ENCODE measurements at regions not wholly inside any gene's neighbourhood (a gene's known extent, or its start where the extent isn't known, plus 50 kb on each side); places are given as distances from the start of the nearest gene placed in this dataset.

DNA sequence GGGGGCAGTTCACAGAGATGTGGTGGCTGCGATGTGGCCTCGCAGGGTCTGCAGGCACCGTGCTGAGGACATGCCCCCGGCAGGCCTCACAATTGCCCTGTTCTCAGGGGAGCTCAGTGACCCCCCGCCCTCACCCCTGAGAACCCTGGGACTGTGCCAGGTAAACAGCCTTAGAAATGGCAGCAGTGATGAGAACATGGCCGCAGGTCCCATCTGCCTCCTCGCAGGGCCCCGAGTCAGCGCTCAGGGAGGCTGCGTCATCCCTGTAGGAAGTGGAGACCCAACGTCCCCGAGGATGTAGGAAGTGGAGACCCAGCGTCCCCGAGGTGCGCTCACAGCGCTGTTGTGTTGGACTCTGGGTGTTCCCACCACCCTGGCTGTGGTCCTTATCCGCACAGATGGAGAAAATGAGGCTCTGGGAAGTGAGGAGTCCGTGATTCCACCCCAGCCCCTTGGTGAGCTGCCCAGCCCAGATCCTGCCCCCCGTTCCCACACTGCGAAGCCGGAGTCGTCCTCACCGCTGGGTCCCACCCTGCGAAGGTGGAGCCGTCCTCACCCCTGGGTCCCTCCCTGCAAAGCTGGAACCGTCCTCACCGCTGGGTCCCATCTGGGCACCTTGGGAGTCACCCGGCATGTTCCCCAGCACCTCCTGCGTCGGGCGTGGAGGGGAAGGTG, 1086.8 kb downstream of the BRD1 start:
- no peaks in the 10 kb centered on the region for H3K36me3 ChIP-seq (ENCODE audit: control insufficient read depth in 2 of 2, insufficient read depth in 2 of 2, low read length in 2 of 2)
- H3K27me3 ChIP-seq (ENCODE audit: control insufficient read depth in 1 of 2, insufficient read depth in 2 of 2, low read length in 2 of 2), result no peaks in the 10 kb centered on the region
- H3K4me1 ChIP-seq (ENCODE audit: control insufficient read depth, insufficient read depth, low read length), result no peaks in the 10 kb centered on the region
- no peak overlapping the region for H3K9ac ChIP-seq (ENCODE audit: low read length in 2 of 2)
- H3K9me3 ChIP-seq (ENCODE audit: control insufficient read depth in 2 of 2, low read length in 2 of 2), result no peaks in the 10 kb centered on the region
- H3K4me3 ChIP-seq (ENCODE audit: low read length in 2 of 2), result no peak overlapping the region
- H3K27ac ChIP-seq (ENCODE audit: low read length), result no peak overlapping the region

DNA sequence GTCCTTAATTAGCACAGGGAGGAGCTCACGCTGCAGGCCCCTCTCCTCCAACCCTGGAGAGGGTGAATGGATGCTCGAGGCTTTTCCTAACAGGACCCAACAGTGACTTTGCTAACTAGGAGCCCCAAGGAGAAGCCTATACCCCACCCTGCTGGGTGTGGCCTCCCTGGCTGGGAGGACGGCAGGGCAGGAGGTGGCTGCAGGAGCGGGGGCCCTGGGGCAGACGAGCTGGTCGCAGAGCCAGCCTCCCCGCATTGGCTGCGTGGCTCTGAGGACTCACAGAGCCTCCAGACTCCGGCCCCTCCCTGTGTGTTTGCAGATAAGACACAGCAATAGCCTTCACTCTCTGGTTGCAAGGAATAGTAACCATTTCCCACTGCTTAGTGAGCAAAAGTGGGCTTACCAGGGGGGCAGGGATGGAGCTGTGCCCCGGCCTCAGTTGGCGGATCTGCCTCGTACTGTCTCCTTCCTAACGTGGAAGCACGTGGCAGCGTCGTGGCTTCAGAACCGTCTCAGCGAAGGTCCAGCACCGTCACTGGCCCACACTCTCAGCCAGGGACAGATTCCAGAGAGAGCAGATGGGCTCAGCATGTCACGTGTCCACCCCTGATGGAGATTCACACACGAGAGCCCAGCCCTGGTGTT, 1087.5 kb downstream of the BRD1 start:
- Histone ChIP-seq H3K4me3 (ENCODE audit: low read length in 2 of 2) (no peak overlapping the region), H3K36me3 (ENCODE audit: control insufficient read depth in 2 of 2, insufficient read depth in 2 of 2, low read length in 2 of 2) (no peaks in the 10 kb centered on the region), H3K4me1 (ENCODE audit: control insufficient read depth, insufficient read depth, low read length) (no peaks in the 10 kb centered on the region), H3K27ac (ENCODE audit: low read length) (no peak overlapping the region), H3K9me3 (ENCODE audit: control insufficient read depth in 2 of 2, low read length in 2 of 2) (no peaks in the 10 kb centered on the region), H3K9ac (ENCODE audit: low read length in 2 of 2) (no peak overlapping the region), H3K27me3 (ENCODE audit: control insufficient read depth in 1 of 2, insufficient read depth in 2 of 2, low read length in 2 of 2) (no peaks in the 10 kb centered on the region)

DNA sequence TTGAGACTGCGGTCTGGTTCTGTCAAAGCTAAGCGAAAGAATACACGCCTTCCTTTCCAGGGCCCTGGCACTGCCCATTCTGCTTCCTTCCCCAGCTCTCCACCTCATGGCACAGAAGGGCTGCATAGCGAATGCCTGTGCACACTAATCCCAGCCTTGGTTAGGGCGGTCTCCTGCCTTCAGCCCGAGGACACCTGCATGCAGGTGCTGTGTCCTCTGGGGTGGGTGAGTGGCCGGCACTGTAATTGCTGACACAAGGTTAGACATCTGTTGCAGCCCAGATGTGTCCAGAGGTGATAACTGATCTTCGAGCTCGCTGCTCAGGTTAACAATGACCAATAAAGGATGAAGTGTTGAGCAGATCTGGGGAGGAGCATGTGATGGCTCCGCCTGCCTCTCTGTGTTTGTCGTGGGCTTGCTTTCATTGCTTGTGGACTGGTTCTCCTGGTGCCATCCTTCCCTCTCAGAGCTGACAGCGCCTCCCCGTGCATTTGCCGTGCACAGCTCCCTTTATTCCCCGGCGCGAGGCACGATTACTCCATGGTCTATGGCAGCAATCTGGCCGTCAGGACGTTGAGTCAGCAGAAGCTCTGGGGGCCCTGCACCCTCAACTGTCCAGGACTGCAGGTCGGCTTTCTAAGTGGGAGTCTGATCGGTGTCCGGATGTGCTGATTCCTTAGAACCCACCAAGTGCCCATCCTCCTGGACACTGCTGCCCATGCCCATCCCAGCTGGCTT, 1088.2 kb downstream of the BRD1 start:
- Histone ChIP-seq H3K27me3 (ENCODE audit: control insufficient read depth in 1 of 2, insufficient read depth in 2 of 2, low read length in 2 of 2) (no peaks in the 10 kb centered on the region), H3K27ac (ENCODE audit: low read length) (no peak overlapping the region), H3K36me3 (ENCODE audit: control insufficient read depth in 2 of 2, insufficient read depth in 2 of 2, low read length in 2 of 2) (no peaks in the 10 kb centered on the region), H3K9ac (ENCODE audit: low read length in 2 of 2) (no peak overlapping the region), H3K4me1 (ENCODE audit: control insufficient read depth, insufficient read depth, low read length) (no peaks in the 10 kb centered on the region), H3K4me3 (ENCODE audit: low read length in 2 of 2) (no peak overlapping the region), H3K9me3 (ENCODE audit: control insufficient read depth in 2 of 2, low read length in 2 of 2) (no peaks in the 10 kb centered on the region)

DNA sequence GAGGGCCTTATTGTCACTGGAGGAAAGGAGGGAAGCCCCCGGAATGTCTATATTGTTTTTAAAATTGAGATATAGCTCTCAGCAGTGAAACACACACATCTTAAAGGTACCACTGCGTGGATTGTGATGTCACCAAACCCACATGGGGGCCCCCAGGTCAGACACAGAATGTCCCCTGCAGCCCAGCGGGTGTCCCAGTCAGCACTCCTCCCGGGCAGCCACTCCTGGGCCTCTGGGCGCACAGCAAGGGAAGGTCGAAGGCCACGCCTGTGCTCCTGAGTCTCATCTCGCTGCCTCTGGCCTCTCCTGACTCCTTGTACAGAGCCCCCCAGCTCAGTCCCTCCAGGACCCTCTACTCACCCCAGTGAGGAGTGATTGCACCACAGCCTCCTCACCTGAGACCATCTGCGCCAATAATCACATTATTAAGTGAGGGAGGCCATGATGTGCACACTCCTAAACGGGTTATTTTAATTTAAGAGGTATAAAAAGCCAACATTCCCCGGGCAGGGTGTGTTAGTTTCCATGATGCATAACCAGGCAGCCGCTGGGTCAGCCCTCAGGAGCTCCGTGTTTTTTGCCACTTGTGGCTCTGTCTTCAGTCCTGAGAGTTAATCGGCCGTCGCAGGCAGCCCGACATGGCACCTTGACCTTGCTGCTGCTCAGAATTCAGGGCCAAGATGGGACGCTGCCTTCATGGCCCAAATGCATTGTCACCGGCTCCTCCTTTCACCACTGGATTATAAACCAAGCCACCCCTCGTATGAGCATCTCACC, 1089.3 kb downstream of the BRD1 start:
- H3K4me1 ChIP-seq (ENCODE audit: control insufficient read depth, insufficient read depth, low read length), result no peaks in the 10 kb centered on the region
- no peak overlapping the region for H3K27ac ChIP-seq (ENCODE audit: low read length)
- no peaks in the 10 kb centered on the region for H3K27me3 ChIP-seq (ENCODE audit: control insufficient read depth in 1 of 2, insufficient read depth in 2 of 2, low read length in 2 of 2)
- no peak overlapping the region for H3K4me3 ChIP-seq (ENCODE audit: low read length in 2 of 2)
- H3K9ac ChIP-seq (ENCODE audit: low read length in 2 of 2), result no peak overlapping the region
- H3K36me3 ChIP-seq (ENCODE audit: control insufficient read depth in 2 of 2, insufficient read depth in 2 of 2, low read length in 2 of 2), result no peaks in the 10 kb centered on the region
- H3K9me3 ChIP-seq (ENCODE audit: control insufficient read depth in 2 of 2, low read length in 2 of 2), result no peaks in the 10 kb centered on the region

DNA sequence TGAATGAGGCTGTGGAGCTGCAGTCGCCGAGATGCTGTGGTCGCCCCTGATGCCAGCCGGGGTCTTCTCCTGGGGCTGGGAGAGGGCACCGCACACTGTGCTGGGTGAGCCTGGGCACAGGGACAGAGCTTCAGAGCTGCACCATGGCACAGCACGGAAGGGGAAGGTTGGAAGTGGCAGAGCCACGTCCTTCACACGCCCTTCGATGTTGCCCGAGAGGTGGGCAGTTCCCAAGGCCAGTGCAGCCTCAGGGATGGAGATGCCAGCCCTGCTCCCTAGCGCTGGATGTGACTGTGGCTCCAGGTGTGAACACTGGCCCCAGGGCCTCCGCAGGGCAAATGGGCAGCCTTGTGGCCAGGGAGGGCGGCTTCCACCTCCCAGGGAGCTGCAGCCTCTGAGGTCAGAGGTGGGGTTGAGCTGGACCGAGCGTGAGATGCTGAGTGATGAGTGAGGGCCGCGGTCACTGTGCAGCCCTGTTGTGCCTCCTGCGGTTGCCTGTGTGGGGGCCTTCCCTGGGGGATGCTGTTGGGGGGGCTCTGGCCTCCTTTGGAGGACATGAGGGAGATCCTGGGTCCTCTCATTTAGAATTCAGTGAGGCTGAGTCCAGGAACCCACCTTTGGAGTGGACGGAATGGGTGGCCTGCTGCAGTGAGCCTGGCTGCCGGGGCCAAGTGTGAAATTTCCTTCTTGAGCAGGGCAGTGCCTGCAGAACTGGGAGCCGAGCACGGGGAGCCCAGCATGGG, 1090.0 kb downstream of the BRD1 start:
- H3K9ac ChIP-seq (ENCODE audit: low read length in 2 of 2), result no peak overlapping the region
- no peak overlapping the region for H3K4me3 ChIP-seq (ENCODE audit: low read length in 2 of 2)
- no peaks in the 10 kb centered on the region for H3K27me3 ChIP-seq (ENCODE audit: control insufficient read depth in 1 of 2, insufficient read depth in 2 of 2, low read length in 2 of 2)
- H3K9me3 ChIP-seq (ENCODE audit: control insufficient read depth in 2 of 2, low read length in 2 of 2), result no peaks in the 10 kb centered on the region
- no peaks in the 10 kb centered on the region for H3K4me1 ChIP-seq (ENCODE audit: control insufficient read depth, insufficient read depth, low read length)
- H3K36me3 ChIP-seq (ENCODE audit: control insufficient read depth in 2 of 2, insufficient read depth in 2 of 2, low read length in 2 of 2), result no peaks in the 10 kb centered on the region
- no peak overlapping the region for H3K27ac ChIP-seq (ENCODE audit: low read length)

DNA sequence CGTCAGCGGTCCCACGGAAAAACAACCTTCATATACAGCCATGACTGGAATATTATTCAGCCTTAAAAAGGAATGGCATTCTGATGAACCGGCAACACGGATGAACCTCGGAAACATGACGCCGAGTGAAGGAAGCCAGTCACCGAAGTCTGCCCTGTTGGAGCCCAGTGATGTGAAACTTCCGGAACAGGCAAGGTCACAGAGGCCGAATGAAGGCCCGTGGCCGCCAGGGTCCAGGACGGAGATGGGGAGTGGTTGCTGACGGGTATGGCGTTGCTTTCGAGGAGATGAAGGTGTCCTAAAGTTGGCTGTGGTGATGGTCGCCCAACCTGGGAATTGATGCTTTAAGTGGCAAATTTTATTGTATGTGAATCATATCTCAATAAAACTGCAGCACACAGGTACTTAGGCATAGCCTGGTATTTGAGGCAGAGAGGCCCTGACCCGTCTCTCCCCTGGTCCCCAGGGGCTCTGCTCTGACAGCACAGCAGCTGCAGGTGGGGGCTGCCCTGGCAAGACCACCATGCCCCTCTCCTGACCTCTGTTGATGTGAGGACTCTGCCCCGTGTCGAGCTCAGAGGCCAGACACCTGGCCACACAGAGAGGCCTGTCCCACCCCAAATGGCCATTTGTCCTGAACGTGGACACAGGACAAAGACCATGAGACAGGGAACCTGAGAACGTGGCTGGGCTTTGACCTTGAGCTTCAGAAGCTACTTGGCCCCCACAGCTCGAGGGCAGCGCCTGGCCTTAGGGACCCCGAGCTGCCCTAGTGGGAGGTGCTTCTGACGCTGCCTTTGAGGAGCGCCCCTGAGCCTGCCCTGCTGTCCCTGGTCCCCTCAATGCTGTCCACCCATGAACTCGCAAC, 1090.8 kb downstream of the BRD1 start:
- H3K4me3 ChIP-seq (ENCODE audit: low read length in 2 of 2), result no peak overlapping the region
- no peaks in the 10 kb centered on the region for H3K27me3 ChIP-seq (ENCODE audit: control insufficient read depth in 1 of 2, insufficient read depth in 2 of 2, low read length in 2 of 2)
- no peaks in the 10 kb centered on the region for H3K9me3 ChIP-seq (ENCODE audit: control insufficient read depth in 2 of 2, low read length in 2 of 2)
- no peak overlapping the region for H3K9ac ChIP-seq (ENCODE audit: low read length in 2 of 2)
- no peak overlapping the region for H3K27ac ChIP-seq (ENCODE audit: low read length)
- no peaks in the 10 kb centered on the region for H3K4me1 ChIP-seq (ENCODE audit: control insufficient read depth, insufficient read depth, low read length)
- H3K36me3 ChIP-seq (ENCODE audit: control insufficient read depth in 2 of 2, insufficient read depth in 2 of 2, low read length in 2 of 2), result no peaks in the 10 kb centered on the region

DNA sequence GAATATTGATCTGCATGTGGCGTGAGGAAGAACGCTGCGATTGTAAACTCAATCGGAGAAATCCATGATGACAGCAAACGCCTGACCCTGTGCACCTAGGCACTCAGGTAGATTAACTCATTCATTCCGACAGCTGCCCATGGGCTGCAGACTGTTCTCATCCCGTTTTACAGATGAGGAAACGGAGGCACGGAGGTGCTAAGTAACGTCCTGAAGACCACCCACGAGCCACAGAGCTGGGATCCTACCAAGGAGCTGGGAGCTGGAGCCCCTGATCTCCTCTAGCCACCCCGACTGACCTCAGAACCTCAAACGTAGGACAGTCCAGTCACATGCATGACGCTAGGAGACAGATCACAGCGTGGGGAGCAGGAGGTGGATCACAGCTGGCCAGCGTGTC, 1092.7 kb downstream of the BRD1 start:
- Histone ChIP-seq H3K9me3 (ENCODE audit: control insufficient read depth in 2 of 2, low read length in 2 of 2) (no peaks in the 10 kb centered on the region), H3K4me1 (ENCODE audit: control insufficient read depth, insufficient read depth, low read length) (no peaks in the 10 kb centered on the region), H3K27me3 (ENCODE audit: control insufficient read depth in 1 of 2, insufficient read depth in 2 of 2, low read length in 2 of 2) (no peaks in the 10 kb centered on the region), H3K36me3 (ENCODE audit: control insufficient read depth in 2 of 2, insufficient read depth in 2 of 2, low read length in 2 of 2) (no peaks in the 10 kb centered on the region), H3K4me3 (ENCODE audit: low read length in 2 of 2) (no peak overlapping the region), H3K27ac (ENCODE audit: low read length) (no peak overlapping the region), H3K9ac (ENCODE audit: low read length in 2 of 2) (no peak overlapping the region)

DNA sequence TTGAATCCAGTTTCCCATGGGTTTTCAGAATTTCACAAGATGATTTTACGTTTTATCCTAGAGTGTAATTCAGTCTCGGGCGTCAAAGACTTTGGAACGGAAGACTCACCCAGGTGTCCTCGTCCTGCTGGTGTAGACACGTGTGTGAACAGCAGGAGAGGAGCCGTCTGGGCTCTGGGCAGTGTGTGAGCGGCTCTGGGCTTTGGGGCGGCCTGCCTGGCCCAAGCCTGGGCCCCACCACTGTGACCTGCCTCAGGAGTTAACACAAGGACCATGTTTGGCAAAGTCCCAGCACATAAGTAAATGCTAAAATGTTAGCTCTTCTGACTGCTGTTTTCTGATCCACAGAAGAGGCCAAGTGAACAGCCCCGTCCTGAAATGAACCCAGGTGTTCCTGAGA, 1093.3 kb downstream of the BRD1 start:
- Histone ChIP-seq H3K27ac (ENCODE audit: low read length) (no peak overlapping the region), H3K4me3 (ENCODE audit: low read length in 2 of 2) (no peak overlapping the region), H3K9ac (ENCODE audit: low read length in 2 of 2) (no peak overlapping the region), H3K9me3 (ENCODE audit: control insufficient read depth in 2 of 2, low read length in 2 of 2) (no peaks in the 10 kb centered on the region), H3K27me3 (ENCODE audit: control insufficient read depth in 1 of 2, insufficient read depth in 2 of 2, low read length in 2 of 2) (no peaks in the 10 kb centered on the region), H3K4me1 (ENCODE audit: control insufficient read depth, insufficient read depth, low read length) (no peaks in the 10 kb centered on the region), H3K36me3 (ENCODE audit: control insufficient read depth in 2 of 2, insufficient read depth in 2 of 2, low read length in 2 of 2) (no peaks in the 10 kb centered on the region)

DNA sequence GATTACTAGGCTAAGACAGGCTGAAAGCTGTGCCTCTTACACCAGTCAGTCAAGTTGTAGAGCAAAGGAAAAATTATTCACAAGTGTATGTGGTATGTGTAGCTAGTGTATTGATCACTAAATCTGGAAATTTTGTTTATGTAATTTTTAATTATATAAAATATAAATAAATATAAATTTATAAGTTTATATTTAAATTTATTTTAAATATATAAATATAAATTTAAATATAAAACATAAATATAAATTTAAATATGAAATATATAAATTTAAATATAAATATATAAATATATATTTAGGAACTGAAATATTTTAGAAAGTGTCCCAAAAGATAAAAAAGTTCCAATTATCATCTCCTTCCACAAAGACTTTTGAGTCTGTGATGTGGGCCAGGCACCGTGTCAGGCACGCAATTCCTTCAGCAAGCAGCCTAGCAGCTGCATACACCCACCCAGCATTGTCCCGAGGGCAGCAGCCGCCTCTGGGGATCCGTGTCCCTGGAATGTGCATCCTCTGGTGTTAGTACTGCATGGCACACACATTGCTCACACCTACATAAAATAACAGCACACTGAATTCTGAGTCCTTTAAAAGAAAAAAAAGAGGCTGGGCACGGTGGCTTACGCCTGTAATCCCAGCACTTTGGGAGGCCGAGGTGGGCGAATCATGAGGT, 1098.0 kb downstream of the BRD1 start:
- H3K36me3 ChIP-seq (ENCODE audit: control insufficient read depth in 2 of 2, insufficient read depth in 2 of 2, low read length in 2 of 2), result no peaks in the 10 kb centered on the region
- no peak overlapping the region for H3K27ac ChIP-seq (ENCODE audit: low read length)
- H3K4me3 ChIP-seq (ENCODE audit: low read length in 2 of 2), result no peak overlapping the region
- H3K9me3 ChIP-seq (ENCODE audit: control insufficient read depth in 2 of 2, low read length in 2 of 2), result peaks cover 6 to 15% of the 10 kb centered on the region in 2 donors
- H3K27me3 ChIP-seq (ENCODE audit: control insufficient read depth in 1 of 2, insufficient read depth in 2 of 2, low read length in 2 of 2), result no peaks in the 10 kb centered on the region
- H3K9ac ChIP-seq (ENCODE audit: low read length in 2 of 2), result no peak overlapping the region
- H3K4me1 ChIP-seq (ENCODE audit: control insufficient read depth, insufficient read depth, low read length), result no peaks in the 10 kb centered on the region

Measured in stomach smooth muscle (tissue), 2 donors.